Sigmoid colon (tissue), 6 donors: ENCODE measurements at regions not wholly inside any gene's neighbourhood (a gene's known extent, or its start where the extent isn't known, plus 50 kb on each side); places are given as distances from the start of the nearest gene placed in this dataset.
A peak's percentile ranks its signal among the peaks of the same experiment; 100 is the strongest.

Experiments
- DNase-seq: peaks from one replicate; pipeline ENCODE4 v3.0.0-alpha.2; 2019
- H3K27ac ChIP-seq, 4 donors: fragments of 200-600 bp; sonication (generic); one replicate each; pipeline ENCODE4 v1.5.1; 2016 to 2019; ENCODE audit warnings: mild to moderate bottlenecking in 1 of 4
- H3K27me3 ChIP-seq, 3 donors: fragments of 200-600 bp; sonication (generic); one replicate each; pipeline ENCODE4 v1.5.1; 2019; ENCODE audit warnings: mild to moderate bottlenecking in 1 of 3
- H3K36me3 ChIP-seq, 4 donors: fragments of 200-600 bp; sonication (generic); one replicate each; pipeline ENCODE4 v1.5.1; 2016 to 2019
- H3K4me1 ChIP-seq, 4 donors: fragments of 200-600 bp; sonication (generic); one replicate each; pipeline ENCODE4 v1.5.1; 2017 to 2019
- H3K4me3 ChIP-seq, 4 donors: fragments of 200-600 bp; sonication (generic); one replicate each; pipeline ENCODE4 v1.5.1; 2017 to 2019; ENCODE audit warnings: mild to moderate bottlenecking in 2 of 4, moderate library complexity in 1 of 4
- H3K9me3 ChIP-seq, 4 donors: fragments of 200-600 bp in 3 of 4; sonication (generic) in 3 of 4; one replicate each; pipeline versions ENCODE4 v1.5.1 to v1.6.1; 2013 to 2019
- EP300 ChIP-seq, 4 donors: sonication (generic); formaldehyde crosslinking; IDR thresholded peaks; one replicate each; pipeline ENCODE4 v1.6.1; 2017; ENCODE audit warnings: antibody characterized with exemption in 4 of 4
- POLR2A ChIP-seq, 2 donors: fragments of 450-650 bp; IDR thresholded peaks; one replicate each; pipeline ENCODE4 v1.6.1; 2016; ENCODE audit warnings: antibody characterized with exemption in 2 of 2, mild to moderate bottlenecking in 2 of 2, moderate library complexity in 2 of 2
- POLR2AphosphoS5 ChIP-seq, 4 donors: sonication (generic); formaldehyde crosslinking; IDR thresholded peaks; one replicate each; pipeline ENCODE4 v1.6.1; 2017; ENCODE audit warnings: antibody characterized with exemption in 4 of 4
- WGBS, 2 donors: extraction: QIAGEN DNeasy Blood & Tissue Kit; methylation state at CpG; one replicate each; pipeline ENCODE4 v1.1.7; 2013; 5-methylcytosine and 5-hydroxymethylcytosine counted together
- intact Hi-C: fragments of 100-400 bp; cut with DNase I; formaldehyde crosslinking; loops from one replicate; pipeline ENCODE4 v1.15.1; 2023
- TF ChIP-seq, protein P1 (sequence below), 4 experiments: fragments of 450-650 bp in 3 of 4; fragments of 200-600 bp in 1 of 4; IDR thresholded peaks; one replicate each; pipeline ENCODE4 v1.5.1; 2016 to 2019; ENCODE audit warnings: antibody characterized with exemption in 4 of 4, mild to moderate bottlenecking in 3 of 4, moderate library complexity in 2 of 4
- donor health status: healthy with polysubstance abuse.
- donor health status: healthy.

DNA sequence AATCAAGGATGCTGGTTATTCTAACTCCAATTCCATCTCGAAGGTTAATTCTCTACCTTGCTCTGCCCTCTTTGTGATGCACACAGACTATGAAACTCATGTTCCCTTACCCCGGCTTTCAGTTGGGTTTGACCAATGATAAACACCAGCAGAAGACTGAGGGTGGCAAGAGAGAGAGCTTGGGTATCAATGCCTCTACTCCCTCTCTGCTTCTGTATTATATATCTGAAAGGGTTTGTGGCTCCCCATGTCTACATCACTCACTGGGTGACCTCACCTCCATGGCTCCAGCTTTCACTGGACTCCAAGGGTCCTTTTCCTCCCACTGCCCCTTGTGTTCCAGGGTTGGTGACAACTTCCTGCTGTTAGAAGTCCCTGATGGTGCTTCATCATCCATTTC lies 659.0 kb upstream of the TBX3 start:
- peaks cover 0 to 2% (median 0%) of the 10 kb centered on the region in 4 donors for H3K9me3 ChIP-seq
- peaks cover 0 to 15% (median 14%) of the 10 kb centered on the region in 4 donors for H3K4me1 ChIP-seq
- H3K36me3 ChIP-seq = no peaks in the 10 kb centered on the region
- no peak overlapping the region for H3K4me3 ChIP-seq
- no peak for DNase-seq
- H3K27ac ChIP-seq = no peak overlapping the region
- intact Hi-C loops = loop anchor here (5.0 kb wide), 1 partner anchor 661 kb away; the partner anchor contains the start of gene TBX3
- TF ChIP-seq EP300 (IDR thresholded peaks at IDR 0.05) (no peak), POLR2A (IDR thresholded peaks at IDR 0.05) (no peak)
- TF ChIP-seq, protein P1, sequence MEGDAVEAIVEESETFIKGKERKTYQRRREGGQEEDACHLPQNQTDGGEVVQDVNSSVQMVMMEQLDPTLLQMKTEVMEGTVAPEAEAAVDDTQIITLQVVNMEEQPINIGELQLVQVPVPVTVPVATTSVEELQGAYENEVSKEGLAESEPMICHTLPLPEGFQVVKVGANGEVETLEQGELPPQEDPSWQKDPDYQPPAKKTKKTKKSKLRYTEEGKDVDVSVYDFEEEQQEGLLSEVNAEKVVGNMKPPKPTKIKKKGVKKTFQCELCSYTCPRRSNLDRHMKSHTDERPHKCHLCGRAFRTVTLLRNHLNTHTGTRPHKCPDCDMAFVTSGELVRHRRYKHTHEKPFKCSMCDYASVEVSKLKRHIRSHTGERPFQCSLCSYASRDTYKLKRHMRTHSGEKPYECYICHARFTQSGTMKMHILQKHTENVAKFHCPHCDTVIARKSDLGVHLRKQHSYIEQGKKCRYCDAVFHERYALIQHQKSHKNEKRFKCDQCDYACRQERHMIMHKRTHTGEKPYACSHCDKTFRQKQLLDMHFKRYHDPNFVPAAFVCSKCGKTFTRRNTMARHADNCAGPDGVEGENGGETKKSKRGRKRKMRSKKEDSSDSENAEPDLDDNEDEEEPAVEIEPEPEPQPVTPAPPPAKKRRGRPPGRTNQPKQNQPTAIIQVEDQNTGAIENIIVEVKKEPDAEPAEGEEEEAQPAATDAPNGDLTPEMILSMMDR (IDR thresholded peaks at IDR 0.05) = no peak
- H3K27me3 ChIP-seq = no peaks in the 10 kb centered on the region
- WGBS, 2 donors = 85 to 86% methylated on average over 2 of the region's 2 CpGs

DNA sequence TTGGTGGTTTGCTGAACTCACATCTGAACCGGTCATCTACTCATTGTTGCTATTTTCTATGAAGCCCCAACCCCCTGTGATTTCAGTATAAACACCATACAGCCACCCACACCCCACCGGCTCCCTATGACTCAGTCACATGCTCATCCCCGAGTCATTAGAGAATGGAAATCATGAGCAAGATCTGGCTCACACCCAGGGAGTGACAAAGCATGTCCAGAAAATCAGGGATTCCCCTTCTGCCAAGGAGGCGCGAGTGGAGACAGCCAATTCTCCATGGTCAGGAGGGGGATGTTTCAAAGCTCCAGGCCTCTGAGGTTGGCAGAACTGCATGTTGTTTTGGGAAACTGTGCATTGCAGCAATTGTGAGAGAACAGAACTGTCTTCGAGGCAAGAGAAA lies 657.5 kb upstream of the TBX3 start:
- intact Hi-C loops = loop anchor here (5.0 kb wide), 1 partner anchor 659 kb away; the partner anchor contains the start of gene TBX3
- Histone ChIP-seq H3K9me3 (peaks cover 0 to 2% (median 0%) of the 10 kb centered on the region in 4 donors), H3K27me3 (no peaks in the 10 kb centered on the region), H3K36me3 (no peaks in the 10 kb centered on the region), H3K4me3 (no peak overlapping the region), H3K27ac (peak overlapping the region; percentile 55 to 76 (median 68)), H3K4me1 (peaks cover 0 to 19% (median 16%) of the 10 kb centered on the region in 4 donors)
- DNase-seq = peak; percentile 95
- TF ChIP-seq, protein P1 (IDR thresholded peaks at IDR 0.05) = no peak
- TF ChIP-seq EP300 (IDR thresholded peaks at IDR 0.05) = peak; percentile 36 to 95 (median 80)
- TF ChIP-seq POLR2AphosphoS5 (IDR thresholded peaks at IDR 0.05) = peak; percentile 74 to 96 (median 84)
- TF ChIP-seq POLR2A (IDR thresholded peaks at IDR 0.05) = no peak
- 54 to 60% methylated on average over 6 of the region's 6 CpGs for WGBS, 2 donors

DNA sequence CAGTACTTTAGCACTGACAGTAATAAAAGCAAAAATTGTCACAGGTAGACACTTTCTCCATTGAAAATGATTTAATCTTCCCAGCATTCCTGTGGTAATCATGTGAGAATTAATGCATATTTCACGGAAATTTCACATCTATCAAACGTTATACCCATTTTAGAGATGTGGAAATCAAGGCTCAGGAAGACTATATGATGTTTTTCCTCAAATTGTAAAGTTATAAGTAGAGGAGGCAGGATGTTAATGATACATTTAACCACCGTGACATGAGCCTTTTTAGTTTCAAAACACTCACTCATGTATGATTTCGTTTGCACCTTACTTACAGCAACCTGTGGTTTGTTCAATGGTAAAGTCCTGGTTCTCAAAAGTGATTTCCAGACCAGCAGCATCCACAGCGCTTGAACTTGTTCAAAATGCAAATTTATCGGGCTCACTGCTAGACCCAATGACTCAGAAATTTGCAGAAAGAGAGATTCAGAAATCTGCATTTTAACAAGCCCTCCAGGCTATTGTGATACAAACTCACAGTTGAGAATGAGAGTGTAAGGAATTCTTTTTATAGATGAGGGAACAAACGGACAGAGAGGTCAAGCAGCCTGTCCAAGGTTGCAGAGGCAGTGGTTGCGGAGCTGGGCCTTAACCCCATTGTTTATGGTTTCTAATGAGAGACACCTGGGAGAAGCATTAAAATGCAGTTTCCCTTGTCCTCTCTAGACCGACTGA lies 654.8 kb upstream of the TBX3 start:
- intact Hi-C loops = no loop called here
- WGBS, 2 donors = 77 to 83% methylated on average over 9 of the region's 9 CpGs
- no peaks in the 10 kb centered on the region for H3K36me3 ChIP-seq
- peak overlapping the region; percentile 38 to 76 (median 66) for H3K27ac ChIP-seq
- peaks cover 0 to 19% (median 16%) of the 10 kb centered on the region in 4 donors for H3K4me1 ChIP-seq
- DNase-seq = no peak
- H3K4me3 ChIP-seq = no peak overlapping the region
- TF ChIP-seq EP300 (IDR thresholded peaks at IDR 0.05) = no peak
- TF ChIP-seq, protein P1 (IDR thresholded peaks at IDR 0.05) = no peak
- no peak for TF ChIP-seq POLR2AphosphoS5 (IDR thresholded peaks at IDR 0.05)
- TF ChIP-seq POLR2A (IDR thresholded peaks at IDR 0.05) = no peak
- no peaks in the 10 kb centered on the region for H3K27me3 ChIP-seq
- peaks cover 0 to 2% (median 0%) of the 10 kb centered on the region in 4 donors for H3K9me3 ChIP-seq

- Histone ChIP-seq H3K9me3 (peaks cover 0 to 2% (median 0%) of the 10 kb centered on the region in 4 donors), H3K27ac (peak overlapping the region; percentile 38 to 76 (median 66)), H3K4me1 (peaks cover 0 to 19% (median 16%) of the 10 kb centered on the region in 4 donors), H3K36me3 (no peaks in the 10 kb centered on the region), H3K27me3 (no peaks in the 10 kb centered on the region), H3K4me3 (no peak overlapping the region)
- peak; percentile 79 for DNase-seq
- 77 to 80% methylated on average over 12 of the region's 12 CpGs for WGBS, 2 donors
- intact Hi-C loops = no loop called here
- TF ChIP-seq EP300 (IDR thresholded peaks at IDR 0.05) = peak in 2 of 4 donors; percentile 22 to 62
- TF ChIP-seq, protein P1 (IDR thresholded peaks at IDR 0.05) = no peak
- peak; percentile 20 to 75 (median 36) for TF ChIP-seq POLR2AphosphoS5 (IDR thresholded peaks at IDR 0.05)
These were observed 653.9 kb upstream of the TBX3 start for GRCh38 chr12:115337693-115338543.
